AG04450 (cell line): ENCODE measurements at regions not wholly inside any gene's neighbourhood (a gene's known extent, or its start where the extent isn't known, plus 50 kb on each side); places are given as distances from the start of the nearest gene placed in this dataset.

Experiments
- CTCF ChIA-PET: fragments of 300-600, 350-600 bp; formaldehyde crosslinking; extraction: SDS; loops from one replicate; lab custom pipeline; 2022; ENCODE audit warnings: antibody characterized with exemption, inconsistent platforms; lab: Charles Lee
- POLR2A ChIA-PET: fragments of 350-600 bp; formaldehyde crosslinking; extraction: SDS; loops from one replicate; lab custom pipeline; 2021; ENCODE audit warnings: antibody characterized with exemption, inconsistent platforms; lab: Yijun Ruan, JAX
- DNase-seq: peaks from one replicate; pipeline ENCODE4 v3.0.0-alpha.2; 2011; ENCODE audit warnings: low read depth, low spot score
- H3K27ac ChIP-seq: one replicate; pipeline ENCODE4 v1.5.1; 2012; ENCODE audit warnings: low read depth, low read length, control low read depth
- H3K27me3 ChIP-seq: one replicate; pipeline ENCODE4 v1.6.0; 2012; ENCODE audit warnings: low read length; ENCODE audit not compliant: control insufficient read depth, insufficient read depth
- H3K4me3 ChIP-seq: 2 replicates; pipeline ENCODE4 v1.5.1; 2011; ENCODE audit warnings: mild to moderate bottlenecking, low read depth, low read length, control low read depth
- H3K9me3 ChIP-seq: 2 replicates; pipeline ENCODE4 v1.5.1; 2012; ENCODE audit warnings: low read length; ENCODE audit not compliant: control insufficient read depth, insufficient read depth
- CTCF ChIP-seq: IDR thresholded peaks from 2 replicates; pipeline ENCODE4 v1.5.1; 2011; ENCODE audit warnings: low read depth, low read length, control low read depth, inconsistent platforms

GRCh38 chr5:128591598-128592455, 53.8 kb upstream of the FBN2 start:
- DNase-seq: no peak
- POLR2A ChIA-PET: no interaction called here
- no peak for TF ChIP-seq CTCF

GRCh38 chr5:128596071-128596470, 58.0 kb upstream of the FBN2 start:
- ChIA-PET CTCF (no interaction called here), POLR2A (no interaction called here)
- H3K27ac ChIP-seq: no peak overlapping the region
- H3K9me3 ChIP-seq: no peaks in the 10 kb centered on the region
- TF ChIP-seq CTCF: no peak
- H3K27me3 ChIP-seq: no peaks in the 10 kb centered on the region
- no peak for DNase-seq
- no peak overlapping the region for H3K4me3 ChIP-seq

More at GRCh38 chr5:128591598-128592455, 53.8 kb upstream of the FBN2 start:
- Histone ChIP-seq H3K27me3 (no peaks in the 10 kb centered on the region), H3K4me3 (no peak overlapping the region), H3K9me3 (no peaks in the 10 kb centered on the region), H3K27ac (no peak overlapping the region)
- CTCF ChIA-PET: no interaction called here

GRCh38 chr5:128597156-128597555, 59.1 kb upstream of the FBN2 start:
- no peaks in the 10 kb centered on the region for H3K27me3 ChIP-seq
- POLR2A ChIA-PET: no interaction called here
- CTCF ChIA-PET: no interaction called here
- DNase-seq: no peak
- TF ChIP-seq CTCF: no peak
- H3K27ac ChIP-seq: no peak overlapping the region
- no peaks in the 10 kb centered on the region for H3K9me3 ChIP-seq
- H3K4me3 ChIP-seq: no peak overlapping the region

- TF ChIP-seq CTCF: no peak
- H3K27me3 ChIP-seq: no peaks in the 10 kb centered on the region
- no peak for DNase-seq
- CTCF ChIA-PET: interaction anchor here (0.7 kb wide), 1 partner anchor 9 kb away, joined by 3 read pairs; no protein-coding TSS in a partner anchor
- H3K9me3 ChIP-seq: no peaks in the 10 kb centered on the region
- H3K4me3 ChIP-seq: no peak overlapping the region
- POLR2A ChIA-PET: no interaction called here
- H3K27ac ChIP-seq: no peak overlapping the region
Observed at GRCh38 chr5:128613128-128613527, 75.1 kb upstream of the FBN2 start.

- no peak for DNase-seq
- TF ChIP-seq CTCF: no peak
- ChIA-PET CTCF (interaction anchor here (0.7 kb wide), 1 partner anchor 8 kb away, joined by 3 read pairs; no protein-coding TSS in a partner anchor), POLR2A (no interaction called here)
- H3K4me3 ChIP-seq: no peak overlapping the region
- no peaks in the 10 kb centered on the region for H3K9me3 ChIP-seq
- no peaks in the 10 kb centered on the region for H3K27me3 ChIP-seq
- no peak overlapping the region for H3K27ac ChIP-seq
Observed at GRCh38 chr5:128613766-128614165, 75.7 kb upstream of the FBN2 start.
